IMR-90 (cell line): ENCODE measurements at regions not wholly inside any gene's neighbourhood (a gene's known extent, or its start where the extent isn't known, plus 50 kb on each side); places are given as distances from the start of the nearest gene placed in this dataset.

ENCODE experiments used
- ATAC-seq: fragments of 200-7000 bp; cut with Tn5 transposase; 2 replicates; pipeline ENCODE4 v1.9.1; 2020; ENCODE audit warnings: low read depth, mild to moderate bottlenecking, moderate library complexity
- BruUV-seq: library from RNA; stranded (reverse); fragments of 400-500 nt; replicated peaks from 2 replicates; lab custom pipeline; 2021; lab: Mats Ljungman, UMichigan
- CTCF ChIA-PET: fragments of 300-600 bp; formaldehyde crosslinking; extraction: SDS; loops from one replicate; lab custom pipeline; 2021; ENCODE audit warnings: antibody characterized with exemption; lab: Yijun Ruan, JAX
- POLR2A ChIA-PET: fragments of 300-600 bp; sonication (Branson Sonifier 250); formaldehyde crosslinking; loops from one replicate; lab custom pipeline; 2022; ENCODE audit warnings: antibody characterized with exemption; ENCODE audit not compliant: unreplicated experiment; lab: Charles Lee
- DNase-seq: peaks from one replicate; pipeline ENCODE4 v3.0.0; 2013
- H2AFZ ChIP-seq: replicated peaks from 2 replicates; pipeline ENCODE3; 2013; ENCODE audit warnings: low read length, mild to moderate bottlenecking; ENCODE audit not compliant: poor library complexity
- H2AK5ac ChIP-seq: 2 replicates; pipeline ENCODE4 v1.6.1; 2013; ENCODE audit warnings: low read depth, low read length, inconsistent platforms
- H2AK9ac ChIP-seq: replicated peaks from 2 replicates; pipeline ENCODE3; 2013; ENCODE audit warnings: mild to moderate bottlenecking, low read depth, low read length, moderate library complexity; ENCODE audit not compliant: poor library complexity
- H2BK120ac ChIP-seq: 2 replicates; pipeline ENCODE4 v1.6.1; 2013; ENCODE audit warnings: low read depth, low read length, inconsistent platforms
- H2BK15ac ChIP-seq: 3 replicates; pipeline ENCODE4 v1.6.1; 2013; ENCODE audit warnings: low read depth, low read length, inconsistent platforms
- H2BK20ac ChIP-seq: 2 replicates; pipeline ENCODE4 v1.6.1; 2013; ENCODE audit warnings: low read depth, mild to moderate bottlenecking, inconsistent platforms, low read length, moderate library complexity
- H2BK5ac ChIP-seq: 2 replicates; pipeline ENCODE4 v1.6.1; 2013; ENCODE audit warnings: mild to moderate bottlenecking, low read depth, low read length, inconsistent platforms; ENCODE audit not compliant: poor library complexity, severe bottlenecking
- H3K14ac ChIP-seq: replicated peaks from 2 replicates; pipeline ENCODE4 v1.6.1; 2013; ENCODE audit warnings: low read depth, low read length, inconsistent platforms
- H3K18ac ChIP-seq: 2 replicates; pipeline ENCODE4 v1.6.1; 2013; ENCODE audit warnings: low read depth, low read length, control low read depth
- H3K23ac ChIP-seq: 2 replicates; pipeline ENCODE4 v1.6.1; 2013; ENCODE audit warnings: low read depth, low read length, inconsistent platforms
- H3K27ac ChIP-seq: 2 replicates; pipeline ENCODE4 v1.5.1; 2013; ENCODE audit warnings: mild to moderate bottlenecking, control low read depth, low read length; ENCODE audit not compliant: insufficient read depth
- H3K27me3 ChIP-seq: 2 replicates; pipeline ENCODE4 v1.6.1; 2013; ENCODE audit warnings: low read length; ENCODE audit not compliant: control insufficient read depth, insufficient read depth
- H3K36me3 ChIP-seq: 2 replicates; pipeline ENCODE4 v1.6.1; 2013; ENCODE audit warnings: low read length, mixed read lengths; ENCODE audit not compliant: control insufficient read depth, insufficient read depth
- H3K4ac ChIP-seq: 2 replicates; pipeline ENCODE4 v1.6.1; 2013; ENCODE audit warnings: low read depth, low read length, inconsistent platforms
- H3K4me1 ChIP-seq: 2 replicates; pipeline ENCODE4 v1.6.1; 2013; ENCODE audit warnings: low read length, mixed read lengths; ENCODE audit not compliant: control insufficient read depth, insufficient read depth
- H3K4me2 ChIP-seq: 2 replicates; pipeline ENCODE4 v1.6.1; 2013; ENCODE audit warnings: low read depth, mild to moderate bottlenecking, control low read depth, low read length, moderate library complexity
- H3K4me3 ChIP-seq: 2 replicates; pipeline ENCODE4 v1.5.1; 2013; ENCODE audit warnings: low read depth, mild to moderate bottlenecking, control low read depth, low read length, moderate library complexity; ENCODE audit not compliant: insufficient read depth
- H3K56ac ChIP-seq: 2 replicates; pipeline ENCODE4 v1.6.1; 2013; ENCODE audit warnings: low read length, inconsistent platforms; ENCODE audit not compliant: insufficient read depth; ENCODE audit errors: extremely low read depth
- H3K79me1 ChIP-seq, 2 experiments: 2 replicates each; pipeline ENCODE4 v1.6.1; 2013; ENCODE audit warnings: low read length in 2 of 2, inconsistent platforms in 1 of 2, low read depth in 1 of 2
- H3K9ac ChIP-seq: 2 replicates; pipeline ENCODE4 v1.6.1; 2013; ENCODE audit warnings: low read depth, low read length, control low read depth
- H3K9me1 ChIP-seq: 2 replicates; pipeline ENCODE4 v1.6.1; 2013; ENCODE audit warnings: low read length, inconsistent platforms; ENCODE audit not compliant: insufficient read depth
- H3K9me3 ChIP-seq: 2 replicates; pipeline ENCODE4 v1.6.1; 2013; ENCODE audit warnings: low read length; ENCODE audit not compliant: control insufficient read depth, insufficient read depth
- H4K20me1 ChIP-seq: 2 replicates; pipeline ENCODE4 v1.6.1; 2013; ENCODE audit warnings: low read length, inconsistent platforms; ENCODE audit not compliant: insufficient read depth
- H4K5ac ChIP-seq: 2 replicates; pipeline ENCODE4 v1.6.1; 2013; ENCODE audit warnings: mild to moderate bottlenecking, low read depth, low read length, control low read depth
- H4K8ac ChIP-seq, 2 experiments: 2 replicates each; pipeline ENCODE4 v1.6.1; 2013; ENCODE audit warnings: low read depth in 2 of 2, low read length in 2 of 2, control low read depth in 1 of 2, inconsistent platforms in 1 of 2
- H4K91ac ChIP-seq: 2 replicates; pipeline ENCODE4 v1.6.1; 2013; ENCODE audit warnings: low read depth, low read length, inconsistent platforms; ENCODE audit not compliant: insufficient read depth
- CEBPB ChIP-seq: IDR thresholded peaks from 2 replicates; pipeline ENCODE4 v1.6.1; 2012; ENCODE audit warnings: low read depth, low read length, improper control_type of control experiment
- CHD1 ChIP-seq: IDR thresholded peaks from 2 replicates; pipeline ENCODE4 v1.6.1; 2012; ENCODE audit warnings: low read depth, low read length, improper control_type of control experiment
- MXI1 ChIP-seq: IDR thresholded peaks from 2 replicates; pipeline ENCODE4 v1.6.1; 2012; ENCODE audit warnings: low read depth, mild to moderate bottlenecking, low read length, moderate library complexity, borderline replicate concordance
- POLR2A ChIP-seq: IDR thresholded peaks from 2 replicates; pipeline ENCODE4 v1.6.1; 2012; ENCODE audit warnings: mild to moderate bottlenecking, low read depth, low read length
- RCOR1 ChIP-seq: IDR thresholded peaks from 2 replicates; pipeline ENCODE4 v1.6.1; 2012; ENCODE audit warnings: mild to moderate bottlenecking, low read length, improper control_type of control experiment; ENCODE audit not compliant: insufficient replicate concordance
- RFX5 ChIP-seq: IDR thresholded peaks from 2 replicates; pipeline ENCODE4 v1.8.0; 2012; ENCODE audit warnings: low read depth, mild to moderate bottlenecking, low read length, moderate library complexity
- WGBS, 2 experiments: methylation state at CpG; one replicate each; pipeline versions ENCODE4 v1.1.5 to v1.1.7; 2013; ENCODE audit warnings: missing lambda C conversion rate in 2 of 2; ENCODE audit not compliant: insufficient read length in 1 of 2; ENCODE audit errors: extremely low coverage in 2 of 2; 5-methylcytosine and 5-hydroxymethylcytosine counted together
- dilution Hi-C: fragments of 300-500 bp; cut with HindIII; formaldehyde crosslinking; loops from one replicate; pipeline ENCODE4 v1.14.3; 2018; ENCODE audit warnings: low sequenced_read_pairs; ENCODE audit not compliant: unreplicated experiment
- in situ Hi-C: fragments of 300-500 bp; cut with MboI; formaldehyde crosslinking; loops from 3 replicates; pipeline ENCODE4 v1.14.3; 2019; ENCODE audit warnings: low sequenced_read_pairs, inconsistent platforms, mixed read lengths
- intact Hi-C: fragments of 100-400 bp; cut with micrococcal nuclease; formaldehyde crosslinking; loops from 2 replicates; pipeline ENCODE4 v1.10.0; 2022
- TF ChIP-seq, protein P1 (sequence below): fragments of 150-350 bp; IDR thresholded peaks from 2 replicates; pipeline ENCODE4 v1.6.1; 2016; ENCODE audit warnings: low read depth, mild to moderate bottlenecking, low read length, moderate library complexity, borderline replicate concordance

DNA sequence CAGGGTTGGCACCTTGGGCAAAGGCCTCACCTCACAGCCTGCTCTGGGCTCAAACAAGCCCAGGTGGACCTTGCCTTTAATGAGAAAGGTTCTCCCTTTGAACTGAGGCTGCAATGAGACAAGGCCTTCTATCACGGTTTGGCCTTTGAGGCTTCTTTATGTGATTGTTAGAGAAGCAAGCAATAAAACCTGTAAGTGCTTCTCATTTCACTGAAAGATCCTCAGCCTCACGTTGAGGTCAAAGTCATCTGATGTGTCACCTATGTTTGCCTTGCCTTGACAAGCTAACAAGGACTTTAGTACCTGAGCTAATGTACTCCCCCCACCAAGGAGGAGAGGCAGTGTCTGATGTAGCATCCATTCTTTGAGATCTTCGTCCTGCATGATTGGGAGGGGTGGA, 155.9 kb upstream of the RBM19 start:
- DNase-seq (no peak), ATAC-seq (no peak)
- Histone ChIP-seq H3K27me3 (no peaks in the 10 kb centered on the region), H4K8ac (no peak overlapping the region), H3K9me1 (no peaks in the 10 kb centered on the region), H2AK9ac (no peak overlapping the region), H4K91ac (no peak overlapping the region), H2AK5ac (no peak overlapping the region), H2BK15ac (no peak overlapping the region), H3K27ac (no peak overlapping the region), H3K23ac (no peak overlapping the region), H3K4me1 (no peaks in the 10 kb centered on the region), H3K4me3 (no peak overlapping the region), H3K36me3 (no peaks in the 10 kb centered on the region), H3K9ac (no peak overlapping the region), H3K4me2 (no peak overlapping the region), H3K4ac (no peak overlapping the region), H3K56ac (no peak overlapping the region), H4K20me1 (no peaks in the 10 kb centered on the region), H4K5ac (no peak overlapping the region), H3K18ac (no peak overlapping the region), H2BK20ac (no peak overlapping the region), H3K9me3 (no peaks in the 10 kb centered on the region), H2BK120ac (no peak overlapping the region), H2AFZ (no peak overlapping the region), H3K79me1 (no peaks in the 10 kb centered on the region), H3K14ac (no peak overlapping the region), H2BK5ac (no peak overlapping the region)
- dilution Hi-C loops (no loop called here), intact Hi-C loops (no loop called here), in situ Hi-C loops (no loop called here)
- TF ChIP-seq MXI1 = no peak
- TF ChIP-seq RCOR1 = no peak
- no peak for TF ChIP-seq POLR2A
- TF ChIP-seq, protein P1, sequence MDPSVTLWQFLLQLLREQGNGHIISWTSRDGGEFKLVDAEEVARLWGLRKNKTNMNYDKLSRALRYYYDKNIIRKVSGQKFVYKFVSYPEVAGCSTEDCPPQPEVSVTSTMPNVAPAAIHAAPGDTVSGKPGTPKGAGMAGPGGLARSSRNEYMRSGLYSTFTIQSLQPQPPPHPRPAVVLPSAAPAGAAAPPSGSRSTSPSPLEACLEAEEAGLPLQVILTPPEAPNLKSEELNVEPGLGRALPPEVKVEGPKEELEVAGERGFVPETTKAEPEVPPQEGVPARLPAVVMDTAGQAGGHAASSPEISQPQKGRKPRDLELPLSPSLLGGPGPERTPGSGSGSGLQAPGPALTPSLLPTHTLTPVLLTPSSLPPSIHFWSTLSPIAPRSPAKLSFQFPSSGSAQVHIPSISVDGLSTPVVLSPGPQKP = no peak
- TF ChIP-seq RFX5 = no peak
- TF ChIP-seq CHD1 = no peak
- no peak for TF ChIP-seq CEBPB
- BruUV-seq = no TSS peak
- no CpG with 5 or more reads among the region's 3 CpGs for WGBS, 2 experiments
- ChIA-PET POLR2A (no interaction called here), CTCF (no interaction called here)
